Sciatic nerve (tissue), 2 donors: ENCODE measurements at regions not wholly inside any gene's neighbourhood (a gene's known extent, or its start where the extent isn't known, plus 50 kb on each side); places are given as distances from the start of the nearest gene placed in this dataset.

Experiments
- ATAC-seq: fragments of 200-7000 bp; cut with Tn5 transposase; one replicate; pipeline ENCODE4 v1.9.1; 2020; ENCODE audit warnings: mild to moderate bottlenecking, moderate library complexity
- DNase-seq: peaks from one replicate; pipeline ENCODE4 v3.0.0-alpha.2; 2020; ENCODE audit warnings: low spot score
- intact Hi-C: fragments of 100-400 bp; cut with DNase I; formaldehyde crosslinking; loops from one replicate; pipeline ENCODE4 v1.14.2; 2022
- donor health status: DM: no; HTN: no; CAD: no.
- donor health status: DM: no; HTN: no; CAD: no.

DNA sequence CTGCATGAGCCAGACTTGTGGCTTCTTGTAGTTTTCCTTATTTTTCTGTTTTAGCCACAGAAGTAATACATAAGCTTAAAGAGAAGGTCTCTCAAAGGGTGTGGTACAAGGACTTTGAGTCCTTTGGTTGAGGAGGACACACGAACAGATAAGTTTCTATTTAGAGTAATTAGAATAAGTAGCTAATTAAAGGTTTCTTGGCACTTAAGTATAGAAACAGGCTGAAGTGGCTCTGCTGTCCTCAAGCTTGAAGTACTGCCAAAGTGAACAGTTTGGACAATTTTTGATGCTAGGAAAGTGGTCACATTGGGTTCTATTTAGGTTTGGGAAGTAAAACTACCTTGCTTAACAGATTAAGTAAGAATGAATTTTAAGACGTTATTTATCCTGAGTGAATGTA, 278.3 kb upstream of the MPDZ start:
- intact Hi-C loops, result no loop called here
- DNase-seq, result no peak
- no peak for ATAC-seq

DNA sequence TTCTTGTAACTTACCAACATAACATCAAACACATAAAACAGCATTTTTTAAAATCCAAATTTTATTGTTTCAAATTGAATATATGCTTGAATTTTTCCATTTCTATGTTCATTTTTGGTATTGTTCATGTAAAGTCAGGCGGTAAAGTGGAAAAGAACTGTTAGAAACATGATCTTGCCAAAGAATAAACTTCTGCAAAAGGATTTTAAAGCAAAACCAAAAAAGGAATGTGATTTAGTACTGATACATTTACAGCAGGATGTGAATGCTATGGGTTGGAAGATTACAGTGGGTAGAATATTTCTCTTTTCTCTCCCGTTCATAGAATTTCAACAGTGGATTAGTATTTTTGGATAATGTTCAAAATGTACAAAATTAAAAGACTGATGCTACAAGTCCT, 277.2 kb upstream of the MPDZ start:
- DNase-seq (no peak), ATAC-seq (no peak)
- intact Hi-C loops, result no loop called here

DNA sequence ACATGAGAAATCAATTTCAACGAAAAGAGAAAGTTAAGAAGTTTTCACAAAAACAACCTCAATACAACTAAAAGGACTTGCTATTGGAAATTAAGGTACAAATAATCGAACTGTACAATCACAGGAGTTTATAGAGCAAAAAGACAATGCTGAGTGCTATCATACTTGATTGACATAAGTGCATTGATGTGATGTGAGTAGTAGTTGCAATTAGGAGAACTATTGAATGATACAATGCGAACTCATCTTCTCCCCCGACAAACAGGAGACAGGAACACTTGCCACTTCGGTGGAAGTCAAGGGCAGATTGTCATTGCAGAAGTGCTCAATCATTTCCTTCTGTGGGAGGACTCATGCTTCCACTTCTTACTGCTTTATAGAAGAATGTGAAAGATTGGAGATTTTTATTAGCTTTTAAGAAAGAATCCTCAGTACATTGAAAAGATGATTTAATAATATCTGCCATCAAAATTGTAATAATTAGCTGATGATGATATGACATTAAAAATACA, 276.6 kb upstream of the MPDZ start:
- ATAC-seq, result no peak
- intact Hi-C loops, result no loop called here
- DNase-seq, result no peak

DNA sequence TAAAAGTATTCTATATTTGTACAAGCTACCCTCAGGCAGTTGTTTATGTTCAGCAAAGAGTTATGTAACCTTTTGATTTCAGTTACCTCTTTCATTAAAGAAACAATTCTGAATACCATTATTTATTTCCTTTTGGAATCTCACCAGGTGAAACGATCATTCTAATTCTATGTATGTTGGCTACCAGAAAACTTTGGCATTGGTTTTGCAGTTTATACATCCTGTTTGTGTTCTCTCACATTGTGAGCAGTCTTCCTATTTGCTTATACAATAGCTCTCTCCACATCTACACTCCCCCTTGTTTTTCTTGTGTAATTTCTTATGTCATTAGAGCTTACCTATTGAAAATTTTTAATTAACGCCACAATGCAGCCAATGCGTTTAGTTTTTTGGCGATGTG, 276.0 kb upstream of the MPDZ start:
- ATAC-seq, result no peak
- DNase-seq, result no peak
- intact Hi-C loops, result no loop called here

DNA sequence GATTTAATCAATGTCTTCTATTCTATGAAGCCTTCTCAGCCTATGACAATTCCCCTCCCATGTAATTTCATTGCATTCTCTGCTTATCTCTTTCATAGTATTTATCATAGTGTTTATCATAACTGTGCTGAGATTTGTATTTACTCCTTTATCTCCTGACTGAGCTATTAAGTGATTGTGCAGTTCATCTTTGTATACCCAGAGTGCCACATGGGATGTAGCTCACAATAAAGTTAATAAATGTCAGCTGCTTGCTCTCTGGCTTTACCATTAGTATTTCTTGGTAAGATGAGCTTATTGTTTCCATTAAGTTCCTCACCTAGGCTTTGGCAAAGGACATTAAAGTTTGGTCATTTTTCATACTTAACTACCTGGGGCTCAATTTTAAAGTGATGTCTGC, 275.1 kb upstream of the MPDZ start:
- ATAC-seq (no peak), DNase-seq (no peak)
- intact Hi-C loops, result no loop called here

DNA sequence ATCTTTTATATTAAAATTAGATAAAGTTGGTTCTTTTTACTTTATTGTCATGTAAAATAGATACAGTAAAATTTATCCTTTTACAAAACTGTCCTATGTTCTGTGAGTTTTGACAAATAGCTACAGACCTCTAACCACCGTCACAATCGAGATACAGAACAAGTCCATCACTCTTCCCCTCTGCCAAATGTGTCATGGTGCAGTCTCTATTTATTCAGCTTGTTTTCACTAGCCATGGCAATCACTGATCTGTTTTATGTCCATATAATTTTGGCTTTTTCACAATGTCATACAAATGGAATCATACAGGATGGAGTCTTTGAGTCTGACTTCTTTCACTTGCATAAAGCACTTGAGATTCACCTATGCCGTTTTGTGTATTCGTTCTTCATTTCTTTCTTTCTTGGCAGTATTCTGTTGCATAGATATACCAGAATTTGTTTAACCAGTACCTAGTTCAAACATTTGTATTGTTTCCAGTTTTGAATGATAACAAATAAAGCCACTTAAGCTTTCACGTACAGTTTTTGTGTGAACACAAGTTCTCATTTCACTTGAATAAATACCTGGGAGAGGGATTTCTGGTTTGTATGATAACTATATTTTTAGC, 273.2 kb upstream of the MPDZ start:
- DNase-seq (no peak), ATAC-seq (no peak)
- intact Hi-C loops, result no loop called here

DNA sequence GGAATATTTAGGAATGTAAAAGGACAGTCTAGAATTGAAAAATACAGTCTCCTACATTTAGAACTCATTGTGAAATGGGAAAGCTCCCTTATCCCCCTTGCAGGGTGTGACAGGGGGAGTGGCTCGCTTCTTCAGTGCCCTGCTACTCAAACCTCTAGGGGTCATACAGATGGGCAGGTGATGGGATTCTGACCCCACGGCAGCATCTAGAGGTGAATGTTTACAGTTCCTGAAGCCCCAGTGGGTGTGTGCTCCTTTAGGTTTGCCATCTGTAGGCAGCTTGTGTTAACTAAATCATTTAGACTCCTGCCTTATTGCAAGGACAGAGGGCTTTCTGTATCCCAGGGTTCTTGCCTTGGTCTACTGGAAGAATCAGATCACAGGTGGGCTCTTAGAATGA, 271.0 kb upstream of the MPDZ start:
- DNase-seq (no peak), ATAC-seq (no peak)
- intact Hi-C loops, result no loop called here

DNA sequence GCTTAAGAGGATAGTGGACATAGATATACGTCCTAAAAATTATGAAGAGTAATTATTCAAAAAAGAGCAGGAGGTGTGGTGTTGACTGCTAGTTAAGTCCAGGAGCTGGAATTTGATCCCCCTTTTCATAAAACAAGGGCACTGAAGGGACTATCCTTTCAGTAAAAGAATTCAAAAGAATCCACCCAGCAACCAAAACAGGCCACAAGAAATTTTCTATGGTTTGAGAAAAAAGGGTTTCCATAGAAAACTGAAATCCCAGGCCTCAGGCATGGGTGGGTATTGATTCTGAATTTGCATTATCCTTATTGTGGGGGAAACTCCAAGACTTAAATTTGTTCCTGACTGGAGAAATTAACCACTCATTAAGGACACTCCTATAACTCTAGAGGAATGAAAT, 269.0 kb upstream of the MPDZ start:
- DNase-seq, result no peak
- intact Hi-C loops, result no loop called here
- no peak for ATAC-seq

DNA sequence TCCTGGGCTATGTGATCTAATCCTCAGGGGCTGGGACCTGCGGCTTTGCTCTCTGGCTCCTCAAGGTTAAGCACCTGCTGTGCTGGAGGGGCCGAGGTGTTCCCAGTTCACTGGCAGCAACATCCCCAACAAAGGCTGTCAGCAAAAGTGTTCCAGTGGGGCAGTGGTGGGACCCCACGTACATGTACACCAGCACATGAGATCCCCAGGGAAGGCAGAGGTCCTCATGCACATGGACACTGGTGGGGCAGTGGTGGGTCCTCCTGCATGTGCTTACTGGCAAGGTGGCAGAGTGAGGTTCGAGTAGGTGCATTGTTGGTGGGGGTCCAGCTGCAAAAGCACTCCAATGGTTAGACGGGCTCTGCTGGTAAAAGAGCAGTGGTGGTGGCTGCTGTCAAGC, 255.6 kb upstream of the MPDZ start:
- ATAC-seq, result no peak

DNA sequence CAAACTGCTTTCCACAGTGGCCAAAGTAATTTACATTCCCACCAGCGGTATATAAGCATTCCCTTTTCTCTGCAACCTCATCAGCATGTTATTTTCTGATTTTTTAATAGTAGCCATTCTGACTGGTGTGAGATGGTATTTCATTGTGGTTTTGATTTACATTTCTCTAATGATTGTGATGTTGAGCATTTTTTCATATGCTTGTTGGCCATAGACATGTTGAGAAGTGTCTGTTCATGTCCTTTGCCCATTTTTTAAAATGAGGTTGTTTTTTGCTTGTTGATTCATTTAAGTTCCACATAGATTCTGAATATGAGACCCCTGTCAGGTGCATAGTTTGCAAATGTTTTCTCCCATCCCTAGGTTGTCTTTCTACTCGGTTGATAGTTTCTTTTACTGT, 254.5 kb upstream of the MPDZ start:
- ATAC-seq, result no peak
- intact Hi-C loops, result no loop called here
- no peak for DNase-seq

More for the DNA sequence above, 255.6 kb upstream of the MPDZ start:
- intact Hi-C loops, result no loop called here
- no peak for DNase-seq

DNA sequence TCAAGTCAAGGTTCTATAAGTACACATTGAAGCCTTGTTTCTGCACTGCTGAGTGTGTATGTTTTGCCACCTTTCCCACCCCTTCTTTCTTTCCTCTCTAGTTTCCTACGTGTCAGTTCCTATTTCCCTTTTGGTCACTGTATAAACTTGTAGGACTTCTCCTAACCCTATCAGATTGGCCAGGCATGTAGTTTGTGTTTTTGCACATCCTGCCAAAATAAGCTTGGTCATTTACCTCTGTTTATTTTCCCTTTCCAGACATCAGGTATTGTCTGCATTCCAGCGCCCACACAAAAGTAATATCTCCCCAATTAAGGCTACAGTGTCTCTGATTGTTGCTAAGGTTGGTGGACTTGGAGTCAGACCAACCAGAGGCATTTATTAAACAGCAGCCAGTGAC, 252.9 kb upstream of the MPDZ start:
- ATAC-seq, result no peak
- no peak for DNase-seq
- intact Hi-C loops, result no loop called here

DNA sequence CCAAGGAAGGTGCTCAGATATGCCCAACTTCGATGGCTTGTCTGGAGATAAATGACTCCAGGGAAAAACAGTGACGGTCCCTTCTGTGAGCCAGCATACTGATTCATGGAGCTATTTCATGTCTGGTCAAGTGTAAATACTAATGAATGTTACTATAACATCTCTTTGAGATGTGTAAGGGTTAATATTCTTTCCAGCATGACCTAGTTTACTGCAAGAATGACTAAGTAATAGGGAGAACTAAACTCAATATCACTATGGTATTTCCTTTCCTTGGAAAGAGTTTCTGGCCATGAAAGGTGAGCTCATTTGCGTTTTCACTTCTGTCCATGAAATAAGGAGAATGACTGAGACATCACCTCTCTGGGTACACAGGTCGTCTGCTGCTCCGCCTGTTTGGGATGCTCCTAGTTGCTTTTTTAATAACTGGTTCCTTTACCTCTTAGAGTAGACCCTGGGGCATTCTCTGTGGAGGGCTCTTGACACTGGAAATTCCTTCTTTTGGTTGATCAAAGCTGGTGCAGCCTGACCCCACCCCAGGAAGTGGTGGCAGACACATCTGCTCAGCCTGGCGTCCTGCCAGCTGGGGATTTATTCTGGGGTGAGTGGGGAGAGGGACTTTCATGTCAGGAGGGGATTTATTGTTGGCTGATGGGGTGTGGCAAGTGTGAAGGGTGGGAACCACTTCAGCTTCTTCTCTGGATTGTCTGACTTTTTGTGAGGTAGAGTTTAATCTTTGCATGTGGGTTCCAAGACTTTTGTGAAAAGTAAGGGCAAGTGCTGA, 250.0 kb upstream of the MPDZ start:
- ATAC-seq, result no peak
- intact Hi-C loops, result no loop called here
- DNase-seq, result no peak

DNA sequence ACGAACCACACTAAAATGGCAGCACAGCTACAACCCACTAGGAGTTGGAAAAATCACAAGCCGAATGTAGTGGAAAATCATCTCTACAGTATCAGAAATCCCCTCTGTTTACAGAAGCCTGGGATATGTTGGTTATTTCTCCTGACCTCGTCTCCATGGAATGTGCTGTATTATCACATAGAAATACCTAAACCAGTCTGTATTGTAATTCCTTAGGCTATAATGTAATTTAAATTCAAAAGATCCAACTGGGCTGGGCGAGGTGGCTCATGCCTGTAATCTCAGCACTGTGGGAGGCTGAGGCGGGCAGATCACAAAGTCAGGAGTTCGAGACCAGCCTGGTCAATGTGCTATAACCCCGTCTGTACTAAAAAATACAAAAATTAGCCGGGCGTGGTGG, 244.8 kb upstream of the MPDZ start:
- DNase-seq (no peak), ATAC-seq (no peak)
- intact Hi-C loops, result no loop called here

DNA sequence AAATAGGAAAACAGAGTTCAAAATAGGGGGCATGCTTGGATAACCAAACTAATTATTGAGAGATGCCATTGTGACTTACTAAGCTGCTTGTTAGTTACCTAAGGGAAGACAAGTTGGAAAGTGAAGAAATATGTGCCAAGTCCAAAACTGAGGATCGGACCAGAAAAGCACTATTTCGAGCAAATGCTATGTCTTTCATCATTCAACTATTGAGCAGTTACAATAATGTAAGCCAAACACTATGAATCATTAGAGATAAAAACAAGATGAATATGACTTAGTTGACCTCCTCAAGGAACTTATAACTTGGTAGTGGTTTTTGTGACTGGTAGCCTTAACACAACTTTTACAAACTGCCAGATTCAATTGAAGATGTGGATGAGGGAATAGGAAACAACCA, 240.6 kb upstream of the MPDZ start:
- DNase-seq (no peak), ATAC-seq (no peak)
- intact Hi-C loops, result no loop called here

DNA sequence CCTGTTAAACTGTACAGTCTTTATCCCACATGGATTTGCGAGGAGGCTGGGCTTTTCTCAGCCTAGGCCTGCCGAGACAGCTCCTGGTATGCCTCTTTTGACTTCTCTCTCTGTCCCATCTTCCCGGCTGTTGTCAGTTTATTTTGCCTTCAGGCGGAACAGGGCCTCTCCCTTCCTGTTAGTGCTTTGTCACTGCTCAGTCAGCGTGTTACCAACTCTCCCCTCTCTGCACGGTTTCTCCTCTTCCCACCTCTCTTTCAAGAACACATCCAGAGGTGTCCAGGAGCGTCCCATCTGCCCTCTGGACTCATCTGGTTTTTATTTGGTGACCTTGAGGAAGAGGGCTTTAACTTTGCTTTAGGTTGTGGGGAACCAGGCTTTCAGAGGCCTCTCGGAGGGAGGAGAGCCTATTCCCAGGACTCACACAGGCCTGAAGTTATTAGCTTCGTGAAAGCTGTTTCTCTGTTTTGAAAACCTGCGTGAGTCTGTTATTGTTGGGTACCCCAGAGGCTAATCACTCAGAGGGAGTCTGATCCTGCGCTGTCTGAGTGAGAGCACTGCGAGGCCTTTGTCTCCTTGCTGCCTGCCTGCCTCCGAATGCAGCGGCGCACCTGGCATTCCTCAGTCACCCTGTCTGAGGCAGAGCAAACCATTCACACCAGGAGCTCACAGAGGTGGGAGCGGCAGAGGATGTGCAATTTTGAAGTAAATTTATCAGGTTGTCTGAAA, 234.4 kb upstream of the MPDZ start:
- DNase-seq (no peak), ATAC-seq (peak; percentile 69)
- intact Hi-C loops, result no loop called here

DNA sequence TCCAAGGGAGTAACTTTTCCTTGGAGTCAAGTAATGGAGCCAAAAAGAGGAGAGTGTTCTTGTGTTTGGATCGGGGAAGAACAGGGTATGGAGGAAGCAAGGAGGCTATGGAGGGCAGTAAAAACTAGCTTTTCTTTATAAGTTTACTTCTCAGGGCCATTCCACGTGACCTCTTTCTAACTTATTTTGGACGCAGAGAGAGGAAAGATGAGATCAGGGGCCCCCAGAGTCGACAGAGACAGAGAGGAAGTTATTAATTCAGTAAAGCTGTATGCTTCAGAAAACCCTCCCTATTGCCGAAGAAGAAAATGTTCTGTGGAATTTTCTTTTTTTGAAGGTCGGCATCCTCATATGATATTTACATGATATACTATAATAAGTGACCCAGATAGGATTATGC, 233.8 kb upstream of the MPDZ start:
- ATAC-seq, result peak; percentile 75
- no peak for DNase-seq
- intact Hi-C loops, result no loop called here

DNA sequence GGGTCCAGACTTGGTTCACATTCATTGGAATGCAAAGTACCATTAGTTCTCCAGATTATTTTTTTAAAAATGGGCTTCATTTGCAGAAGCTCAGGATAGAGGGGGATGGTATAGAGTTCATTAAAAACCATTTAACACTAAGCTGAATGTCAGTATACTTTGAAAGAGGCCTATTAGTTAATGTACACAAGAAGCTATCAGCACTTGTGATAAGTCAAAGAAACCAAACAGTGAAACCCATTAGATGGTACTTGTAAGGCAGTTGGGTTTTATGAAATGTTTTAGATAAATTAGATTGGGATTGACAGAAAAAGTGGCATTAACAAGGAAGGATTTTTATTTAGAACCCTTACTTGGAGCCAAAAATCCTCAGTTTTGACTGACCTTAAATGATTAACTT, 229.2 kb upstream of the MPDZ start:
- ATAC-seq (no peak), DNase-seq (no peak)
- intact Hi-C loops, result no loop called here

DNA sequence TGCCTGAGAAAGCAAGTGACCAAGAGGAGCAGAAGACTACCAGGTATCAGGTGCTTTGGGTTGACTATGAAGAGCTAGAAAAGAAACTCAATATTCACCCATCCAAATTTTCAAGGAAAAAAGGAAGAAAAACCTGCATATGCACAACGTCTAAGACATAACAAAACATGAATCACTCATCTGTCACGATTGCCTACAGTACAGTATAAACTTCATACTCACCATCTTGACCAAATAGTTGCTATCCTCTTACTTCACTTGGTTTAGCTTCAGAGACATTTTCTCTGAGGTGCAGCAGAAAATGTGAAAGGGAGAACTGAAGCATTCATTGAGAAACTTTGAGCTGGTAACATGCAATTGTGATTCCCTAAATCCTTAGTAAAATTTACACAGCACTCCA, 228.6 kb upstream of the MPDZ start:
- intact Hi-C loops, result no loop called here
- ATAC-seq, result no peak
- DNase-seq, result no peak

DNA sequence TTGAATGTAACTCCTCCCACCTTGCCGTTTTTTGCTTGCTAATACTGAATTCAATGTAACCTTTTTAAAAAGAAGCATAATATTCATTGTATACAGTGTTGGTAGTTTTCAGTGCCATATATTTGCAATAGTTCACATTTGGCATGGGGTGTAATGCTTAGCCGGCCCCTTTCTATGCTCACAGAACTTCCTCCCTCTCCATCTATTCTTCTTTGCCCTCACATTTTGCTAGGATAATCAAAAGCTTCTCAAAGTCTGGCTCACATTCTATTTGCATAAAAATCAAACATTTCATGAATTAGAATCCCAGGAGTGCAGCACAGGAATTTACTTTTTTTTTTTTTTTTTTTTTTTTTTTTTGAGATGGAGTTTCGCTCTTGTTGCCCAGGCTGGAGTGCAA, 226.3 kb upstream of the MPDZ start:
- DNase-seq (no peak), ATAC-seq (no peak)
- intact Hi-C loops, result no loop called here

DNA sequence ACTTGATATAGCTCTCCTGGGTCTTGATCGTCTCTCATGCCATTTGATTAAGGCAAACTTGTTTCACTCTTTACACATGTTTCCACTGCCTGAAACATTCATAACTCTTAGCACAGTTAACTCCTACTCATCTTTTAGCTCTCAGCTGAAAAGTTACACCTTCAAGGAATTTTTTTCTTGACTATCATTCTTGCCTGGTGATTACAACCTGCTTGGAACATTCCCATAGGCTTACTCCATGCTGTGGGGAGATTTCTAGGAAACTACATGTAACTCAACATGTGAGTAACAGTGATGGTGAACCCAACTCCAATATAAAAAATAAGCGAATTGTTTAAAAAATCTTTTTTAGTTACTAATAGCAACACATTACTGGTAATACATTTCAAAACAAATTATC, 224.1 kb upstream of the MPDZ start:
- ATAC-seq, result no peak
- intact Hi-C loops, result no loop called here
- no peak for DNase-seq
